Forelimb muscle (tissue), 1 donor: ENCODE measurements at regions not wholly inside any gene's neighbourhood (a gene's known extent, or its start where the extent isn't known, plus 50 kb on each side); places are given as distances from the start of the nearest gene placed in this dataset.
"Not testable (repeated sequence)": the region's sequence is repeated elsewhere in the genome, so short reads cannot be mapped to it uniquely, and the experiment has no call there.

Experiments used
- DNase-seq: peaks from one replicate; pipeline ENCODE4 v3.0.0-alpha.2; 2013; ENCODE audit warnings: low read depth

- DNase-seq = no peak
Observed at GRCh38 chr18:56443166-56443907, 195.1 kb downstream of the TXNL1 start.

- not testable (repeated sequence) for DNase-seq
Observed at GRCh38 chr18:56438480-56438879, 199.9 kb downstream of the TXNL1 start.

GRCh38 chr18:56436651-56437050, 201.7 kb downstream of the TXNL1 start:
- no peak for DNase-seq

GRCh38 chr18:56433919-56434318, 204.5 kb downstream of the TXNL1 start:
- no peak for DNase-seq

DNA sequence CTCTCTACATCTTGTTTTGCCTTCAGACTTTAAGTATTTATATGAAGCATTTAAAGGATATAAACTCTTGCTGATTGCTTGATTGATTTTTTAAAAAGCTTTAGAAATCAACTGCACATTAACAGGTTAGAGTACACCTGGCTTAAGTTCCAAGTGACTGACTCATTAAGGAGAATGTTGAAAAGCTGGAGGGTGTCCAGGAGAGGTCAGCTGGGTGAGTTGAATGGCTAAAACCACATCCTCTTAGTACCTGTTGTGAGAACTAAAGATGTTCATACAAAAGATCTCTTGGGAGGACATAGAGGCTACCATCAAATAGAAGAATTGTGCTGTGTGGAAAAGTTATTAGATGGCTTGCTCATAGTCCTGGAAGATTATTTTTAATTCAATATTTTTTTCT, 206.8 kb downstream of the TXNL1 start:
- DNase-seq = no peak

DNA sequence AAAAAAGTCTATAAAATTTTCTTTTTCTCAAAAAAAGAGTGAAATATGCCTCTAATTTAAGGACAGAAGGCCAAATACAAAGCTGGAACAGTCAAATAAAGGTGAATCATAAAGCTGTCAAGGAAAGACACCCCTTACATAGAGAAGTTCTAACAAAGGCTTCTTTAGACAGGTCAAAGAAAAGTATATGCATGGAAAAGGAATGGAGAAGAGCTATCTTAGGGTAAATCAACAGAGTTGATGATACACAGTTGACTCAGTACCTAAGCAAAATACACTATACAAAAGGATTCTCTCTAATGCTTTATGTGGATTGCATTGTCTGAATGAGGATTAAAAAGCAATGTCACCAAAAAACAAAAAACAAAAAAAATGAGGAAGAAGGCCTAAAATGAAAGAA, 214.8 kb downstream of the TXNL1 start:
- no peak for DNase-seq

DNA sequence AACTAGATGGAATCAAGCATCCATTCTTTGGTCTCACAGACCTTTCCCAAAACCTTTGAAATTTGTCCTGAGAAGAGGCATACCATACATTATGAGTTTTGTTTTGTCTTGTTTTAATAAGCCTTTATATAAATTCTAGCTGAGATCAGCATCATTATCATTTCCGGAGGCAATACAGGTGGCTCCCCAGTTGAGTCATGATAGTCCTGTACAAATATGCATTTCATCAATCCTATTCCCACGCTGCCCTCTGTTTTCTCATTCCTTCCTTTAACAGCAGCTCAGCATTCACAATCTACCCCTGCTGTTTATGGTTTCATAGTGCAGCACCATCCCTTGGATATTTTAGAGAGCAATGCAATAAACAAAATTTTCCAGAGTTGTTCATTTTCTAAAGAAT, 216.7 kb downstream of the TXNL1 start:
- DNase-seq = no peak

DNA sequence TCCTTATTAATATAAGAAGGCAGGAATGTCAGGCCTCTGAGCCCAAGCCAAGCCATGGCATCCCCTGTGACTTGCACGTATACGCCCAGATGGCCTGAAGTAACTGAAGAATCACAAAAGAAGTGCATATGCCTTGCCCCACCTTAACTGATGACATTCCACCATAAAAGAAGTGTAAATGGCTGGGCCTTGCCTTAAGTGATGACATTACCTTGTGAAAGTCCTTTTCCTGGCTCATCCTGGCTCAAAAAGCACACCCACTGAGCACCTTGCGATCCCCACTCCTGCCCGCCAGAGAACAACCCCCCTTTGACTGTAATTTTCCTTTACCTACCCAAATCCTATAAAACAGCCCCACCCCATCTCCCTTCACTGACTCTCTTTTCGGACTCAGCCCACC, 217.5 kb downstream of the TXNL1 start:
- DNase-seq = not testable (repeated sequence)

DNA sequence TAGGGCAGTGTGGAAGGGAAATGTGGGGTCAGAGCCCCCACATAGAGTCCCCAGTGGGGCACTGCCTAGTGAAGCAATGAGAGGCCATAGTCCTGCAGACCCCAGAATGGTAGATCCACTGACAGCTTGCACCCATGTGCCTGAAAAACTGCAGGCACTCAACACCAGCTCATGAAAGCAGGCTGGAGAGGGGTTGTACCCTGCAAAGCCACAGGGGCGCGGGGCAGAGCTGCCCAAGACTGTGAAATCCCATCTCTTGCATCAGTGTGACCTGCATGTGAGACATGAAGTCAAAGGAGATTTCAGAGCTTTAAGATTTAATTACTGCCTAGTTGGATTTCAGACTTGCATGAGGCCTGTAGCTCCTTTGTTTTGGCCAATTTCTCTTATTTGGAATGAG, 224.0 kb downstream of the TXNL1 start:
- DNase-seq = no peak

GRCh38 chr18:56413862-56414261, 224.5 kb downstream of the TXNL1 start:
- DNase-seq = no peak

DNA sequence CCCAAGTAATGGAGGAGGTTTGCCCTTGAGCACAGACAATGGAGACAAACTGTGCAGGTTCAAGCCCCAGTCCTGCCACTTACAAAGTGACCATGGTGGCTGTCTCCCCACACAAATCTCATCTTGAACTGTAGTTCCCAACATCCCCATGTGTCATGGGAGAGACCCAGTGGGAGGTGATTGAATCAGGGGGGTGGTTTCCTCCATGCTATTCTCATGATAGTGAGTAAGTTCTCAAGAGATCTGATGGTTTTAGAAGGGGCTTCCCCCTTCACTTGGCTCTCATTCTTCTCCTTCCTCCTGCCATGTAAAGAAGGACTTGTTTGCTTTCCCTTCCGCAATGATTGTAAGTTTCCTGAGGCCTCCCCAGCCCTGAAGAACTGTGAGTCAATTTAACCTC, 225.4 kb downstream of the TXNL1 start:
- DNase-seq = no peak

- DNase-seq = no peak
Observed at GRCh38 chr18:56409736-56410135, 228.7 kb downstream of the TXNL1 start.

- DNase-seq = no peak
Observed at GRCh38 chr18:56407646-56408180, 230.7 kb downstream of the TXNL1 start.

DNA sequence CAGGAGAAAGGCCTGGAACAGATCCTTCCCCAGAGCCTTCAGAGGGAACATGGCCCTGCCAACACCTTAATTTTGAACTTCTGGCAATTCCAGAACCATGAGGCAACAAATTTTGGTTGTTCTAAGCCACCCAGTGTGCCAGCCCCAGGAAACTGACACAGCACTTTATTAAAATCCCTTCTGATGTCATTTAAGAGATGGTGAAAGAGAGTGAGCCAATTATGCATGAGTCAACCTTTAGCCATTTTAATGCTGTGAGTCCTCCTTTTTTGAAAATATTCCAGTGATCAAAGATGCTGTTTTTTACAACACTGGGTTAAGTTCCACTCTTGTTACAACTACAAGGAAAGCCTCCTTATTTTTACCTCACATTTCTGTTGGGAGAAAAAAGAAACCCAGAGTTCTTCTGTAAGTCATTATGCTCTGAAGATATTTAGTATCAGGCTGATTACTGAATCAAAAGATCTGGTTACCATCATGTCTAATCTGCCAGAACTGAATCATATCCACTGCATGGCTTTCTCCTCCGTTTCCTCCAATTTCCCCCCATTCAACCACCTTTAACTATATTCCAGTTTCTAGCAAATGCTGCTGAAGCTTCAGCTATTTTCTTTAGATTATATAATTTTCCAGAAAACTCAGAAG, 235.4 kb downstream of the TXNL1 start:
- DNase-seq = no peak

- no peak for DNase-seq
Observed at GRCh38 chr18:56393870-56394269, 244.5 kb downstream of the TXNL1 start.

DNA sequence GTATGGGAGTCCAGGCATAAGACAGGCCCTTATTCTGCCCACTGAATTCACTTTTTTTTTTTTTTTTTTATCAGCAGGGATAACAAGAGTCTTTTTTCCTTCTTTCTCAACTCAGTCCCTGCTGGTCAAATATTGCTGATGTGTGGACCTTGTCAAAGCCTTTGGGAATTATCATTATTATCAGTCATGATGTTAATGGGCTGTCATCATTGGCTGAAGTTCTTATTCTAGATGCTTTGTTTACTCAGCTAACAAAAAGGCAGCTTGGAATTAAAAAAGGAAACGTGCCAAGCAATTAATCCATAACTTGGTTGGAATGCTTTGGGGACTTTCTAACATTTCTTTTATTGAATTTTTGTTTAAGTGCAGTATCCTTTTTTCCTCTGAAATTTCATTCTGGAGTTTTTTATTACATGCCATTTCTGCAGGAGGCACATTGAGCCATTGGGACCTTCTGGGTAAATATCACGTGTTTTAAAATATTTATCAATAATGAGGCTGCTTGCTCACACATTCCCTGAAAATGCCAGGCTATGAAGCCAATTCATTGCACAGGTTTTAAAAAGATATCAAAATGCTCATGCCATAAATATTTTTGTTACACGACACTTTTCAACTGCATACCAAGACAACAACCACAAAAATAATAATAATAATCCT, 246.3 kb downstream of the TXNL1 start:
- DNase-seq = no peak

DNA sequence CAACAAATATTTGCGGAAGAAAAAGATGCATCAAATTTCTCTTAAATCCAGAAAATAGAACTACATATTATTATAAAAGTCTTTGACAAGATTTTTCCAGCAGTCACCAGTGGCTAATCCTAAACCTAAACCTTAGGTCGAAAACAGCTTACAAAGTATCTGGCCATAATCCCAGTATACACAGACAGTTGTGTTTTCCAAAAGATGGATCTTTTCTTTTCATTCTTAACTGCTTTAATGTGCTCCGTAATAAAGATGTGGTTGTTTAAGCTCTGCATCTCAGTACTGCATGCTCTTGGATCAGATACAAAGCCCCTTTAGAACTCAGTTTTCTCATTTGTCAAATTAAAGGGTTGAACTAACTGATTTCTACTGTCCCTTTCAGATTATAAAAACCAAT, 247.8 kb downstream of the TXNL1 start:
- no peak for DNase-seq

- DNase-seq = no peak
Observed at GRCh38 chr18:56389190-56389589, 249.2 kb downstream of the TXNL1 start.

GRCh38 chr18:56388571-56388970, 249.8 kb downstream of the TXNL1 start:
- no peak for DNase-seq

GRCh38 chr18:56386856-56387255, 251.5 kb downstream of the TXNL1 start:
- DNase-seq = no peak

DNA sequence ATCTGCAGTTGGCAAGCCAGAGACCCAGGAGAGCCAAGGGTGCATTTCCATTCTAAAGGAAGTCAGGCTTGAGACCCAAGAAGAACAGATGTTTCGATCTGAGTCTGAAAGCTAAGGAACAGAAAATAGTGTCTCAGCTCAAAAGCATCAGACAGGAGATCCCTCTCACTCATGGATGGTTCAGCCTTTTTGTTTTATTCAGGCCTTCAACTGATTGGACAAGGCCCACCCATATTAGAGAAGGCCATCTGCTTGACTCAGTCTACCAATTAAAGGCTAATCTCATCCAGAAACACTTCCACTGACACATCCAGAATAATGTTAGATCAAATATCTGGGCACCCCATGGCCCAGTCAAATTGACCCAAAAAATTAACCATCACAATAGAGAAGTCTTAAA, 255.0 kb downstream of the TXNL1 start:
- no peak for DNase-seq

DNA sequence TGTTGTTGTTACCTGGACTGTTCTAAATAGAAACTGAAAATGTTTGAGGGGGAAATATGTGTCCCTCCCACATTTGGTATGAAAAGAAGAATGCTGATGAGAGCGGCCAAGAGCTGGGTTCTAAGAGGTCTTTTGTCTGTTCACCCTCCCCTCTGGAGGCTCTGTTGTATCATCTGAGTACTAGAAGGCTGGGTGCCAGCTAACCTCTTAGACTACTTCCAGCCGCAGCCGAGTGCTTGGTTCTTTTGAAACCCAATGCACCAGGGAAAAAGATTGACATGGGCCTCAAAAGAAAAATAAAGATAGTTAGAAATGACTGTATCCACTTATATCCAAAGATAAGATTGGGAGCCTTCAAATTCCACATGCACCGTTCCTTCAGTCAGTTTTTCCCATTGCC, 255.9 kb downstream of the TXNL1 start:
- no peak for DNase-seq

- DNase-seq = no peak
Observed at GRCh38 chr18:56381196-56381595, 257.2 kb downstream of the TXNL1 start.
